H9 (cell line): ENCODE measurements at regions not wholly inside any gene's neighbourhood (a gene's known extent, or its start where the extent isn't known, plus 50 kb on each side); places are given as distances from the start of the nearest gene placed in this dataset.

Experiments used
- DNase-seq: peaks from one replicate; pipeline ENCODE4 v3.0.0-alpha.2; 2017
- H2AFZ ChIP-seq: one replicate; pipeline ENCODE4 v1.6.1; 2013; ENCODE audit warnings: mild to moderate bottlenecking, low read length, control low read depth, moderate library complexity
- H2AK5ac ChIP-seq: 2 replicates; pipeline ENCODE4 v1.6.1; 2013; ENCODE audit warnings: low read length, control low read depth, mixed read lengths; ENCODE audit not compliant: insufficient read length
- H2BK120ac ChIP-seq: one replicate; pipeline ENCODE4 v1.6.1; 2013; ENCODE audit warnings: low read depth, mild to moderate bottlenecking, low read length, control low read depth, inconsistent platforms; ENCODE audit not compliant: poor library complexity, severe bottlenecking
- H2BK12ac ChIP-seq: 2 replicates; pipeline ENCODE4 v1.6.1; 2013; ENCODE audit warnings: low read length, control low read depth, mixed read lengths, low read depth; ENCODE audit not compliant: insufficient read length
- H2BK15ac ChIP-seq: 2 replicates; pipeline ENCODE4 v1.6.1; 2013; ENCODE audit warnings: low read depth, low read length, control low read depth
- H2BK20ac ChIP-seq: one replicate; pipeline ENCODE4 v1.6.1; 2013; ENCODE audit warnings: low read depth, mild to moderate bottlenecking, low read length, control low read depth, inconsistent platforms; ENCODE audit not compliant: poor library complexity, severe bottlenecking
- H2BK5ac ChIP-seq: 2 replicates; pipeline ENCODE4 v1.6.1; 2013; ENCODE audit warnings: low read length, control low read depth, mixed read lengths; ENCODE audit not compliant: insufficient read length
- H3K14ac ChIP-seq: 2 replicates; pipeline ENCODE4 v1.6.1; 2013; ENCODE audit warnings: low read length, control low read depth; ENCODE audit not compliant: insufficient read depth
- H3K18ac ChIP-seq: 2 replicates; pipeline ENCODE4 v1.6.1; 2013; ENCODE audit warnings: low read depth, mild to moderate bottlenecking, mixed read lengths, low read length, control low read depth; ENCODE audit not compliant: insufficient read length
- H3K23ac ChIP-seq: 2 replicates; pipeline ENCODE4 v1.6.1; 2013; ENCODE audit warnings: low read length, control low read depth, mixed read lengths, low read depth; ENCODE audit not compliant: insufficient read length
- H3K23me2 ChIP-seq: 2 replicates; pipeline ENCODE4 v1.6.1; 2013; ENCODE audit warnings: low read depth, mild to moderate bottlenecking, mixed read lengths, low read length, control low read depth; ENCODE audit not compliant: insufficient read length, poor library complexity, severe bottlenecking
- H3K27ac ChIP-seq: 2 replicates; pipeline ENCODE4 v1.5.1; 2013; ENCODE audit warnings: low read length, control low read depth, mixed read lengths, low read depth; ENCODE audit not compliant: insufficient read length
- H3K27me3 ChIP-seq: 2 replicates; pipeline ENCODE4 v1.6.1; 2013; ENCODE audit warnings: low read length, control low read depth, inconsistent platforms; ENCODE audit not compliant: insufficient read depth
- H3K4ac ChIP-seq: 2 replicates; pipeline ENCODE4 v1.6.1; 2013; ENCODE audit warnings: low read depth, mild to moderate bottlenecking, control low read depth, inconsistent platforms, low read length, moderate library complexity
- H3K4me1 ChIP-seq: 2 replicates; pipeline ENCODE4 v1.6.1; 2013; ENCODE audit warnings: low read length, control low read depth, inconsistent platforms; ENCODE audit not compliant: insufficient read depth
- H3K4me2 ChIP-seq: 2 replicates; pipeline ENCODE4 v1.6.1; 2013; ENCODE audit warnings: low read length, control low read depth, mixed read lengths; ENCODE audit not compliant: insufficient read length, insufficient read depth
- H3K56ac ChIP-seq: 2 replicates; pipeline ENCODE4 v1.6.1; 2013; ENCODE audit warnings: low read depth, mild to moderate bottlenecking, mixed read lengths, low read length, control low read depth; ENCODE audit not compliant: insufficient read length
- H3K79me1 ChIP-seq: 2 replicates; pipeline ENCODE4 v1.6.1; 2013; ENCODE audit warnings: low read depth, mild to moderate bottlenecking, moderate library complexity, low read length, control low read depth, inconsistent platforms; ENCODE audit not compliant: insufficient read depth, poor library complexity, severe bottlenecking
- H3K79me2 ChIP-seq: 2 replicates; pipeline ENCODE4 v1.6.1; 2013; ENCODE audit warnings: low read length, control low read depth, inconsistent platforms; ENCODE audit not compliant: insufficient read depth
- H3K9ac ChIP-seq: 2 replicates; pipeline ENCODE4 v1.6.1; 2013; ENCODE audit warnings: low read length, control low read depth, mixed read lengths; ENCODE audit not compliant: insufficient read length; ENCODE audit errors: extremely low read depth
- H3K9me3 ChIP-seq: one replicate; pipeline ENCODE4 v1.6.1; 2013; ENCODE audit warnings: low read depth, low read length, inconsistent platforms; ENCODE audit not compliant: control insufficient read depth
- H3T11ph ChIP-seq: one replicate; pipeline ENCODE4 v1.6.1; 2013; ENCODE audit warnings: mild to moderate bottlenecking, low read length, control low read depth, inconsistent platforms
- H4K20me1 ChIP-seq: one replicate; pipeline ENCODE4 v1.6.1; 2013; ENCODE audit not compliant: control insufficient read depth, insufficient read length, insufficient read depth
- H4K5ac ChIP-seq: 2 replicates; pipeline ENCODE4 v1.6.1; 2013; ENCODE audit warnings: low read depth, mild to moderate bottlenecking, mixed read lengths, low read length, control low read depth; ENCODE audit not compliant: insufficient read length
- H4K8ac ChIP-seq: replicated peaks from 2 replicates; pipeline ENCODE4 v1.6.1; 2013; ENCODE audit warnings: low read length, control low read depth, mixed read lengths, low read depth; ENCODE audit not compliant: insufficient read length
- H4K91ac ChIP-seq: 2 replicates; pipeline ENCODE4 v1.6.1; 2013; ENCODE audit warnings: low read depth, mild to moderate bottlenecking, moderate library complexity, mixed read lengths, low read length, control low read depth; ENCODE audit not compliant: insufficient read length
- H3K27ac Mint-ChIP-seq, 3 experiments: 2 replicates in 2 of 3; 3 replicates in 1 of 3; pipeline ENCODE4 v1.8.0; 2020 to 2021; ENCODE audit warnings: mixed read lengths in 3 of 3, mild to moderate bottlenecking in 1 of 3, moderate library complexity in 1 of 3
- H3K27me3 Mint-ChIP-seq: 2 replicates; pipeline ENCODE4 v1.8.0; 2021; ENCODE audit warnings: low read depth, mild to moderate bottlenecking, moderate library complexity, mixed read lengths
- H3K36me3 Mint-ChIP-seq, 3 experiments: 2 replicates in 2 of 3; 3 replicates in 1 of 3; pipeline ENCODE4 v1.8.0; 2020 to 2021; ENCODE audit warnings: low read depth in 3 of 3, mixed read lengths in 3 of 3; ENCODE audit not compliant: insufficient read depth in 1 of 3
- H3K4me1 Mint-ChIP-seq, 2 experiments: 2 replicates each; pipeline ENCODE4 v1.8.0; 2020; ENCODE audit warnings: mixed read lengths in 2 of 2
- H3K4me3 Mint-ChIP-seq, 2 experiments: 2 replicates in 1 of 2; 3 replicates in 1 of 2; pipeline ENCODE4 v1.8.0; 2020 to 2021; ENCODE audit warnings: mild to moderate bottlenecking in 2 of 2, mixed read lengths in 2 of 2, moderate library complexity in 1 of 2
- H3K9me3 Mint-ChIP-seq, 2 experiments: 2 replicates in 1 of 2; 3 replicates in 1 of 2; pipeline ENCODE4 v1.8.0; 2020; ENCODE audit warnings: mild to moderate bottlenecking in 2 of 2, mixed read lengths in 2 of 2, moderate library complexity in 1 of 2
- TF ChIP-seq, protein P1 (sequence below): fragments of 200-600 bp; sonication (generic); conservative IDR thresholded peaks from 3 replicates; pipeline ENCODE4 v1.8.0; 2021; ENCODE audit warnings: antibody characterized with exemption, mild to moderate bottlenecking

- no peaks in the 10 kb centered on the region for H3K27me3 Mint-ChIP-seq
- peaks cover 12 to 36% (median 29%) of the 10 kb centered on the region in 3 experiments for H3K36me3 Mint-ChIP-seq
- H3K4me3 Mint-ChIP-seq = no peak overlapping the region
- no peak overlapping the region for H2BK20ac ChIP-seq
- no peak overlapping the region for H3K27ac ChIP-seq
- H4K91ac ChIP-seq = no peak overlapping the region
- no peak overlapping the region for H2AK5ac ChIP-seq
- H3K9me3 ChIP-seq = no peaks in the 10 kb centered on the region
- H4K8ac ChIP-seq = no peak overlapping the region
- H3K27ac Mint-ChIP-seq = no peak overlapping the region
- TF ChIP-seq, protein P1, sequence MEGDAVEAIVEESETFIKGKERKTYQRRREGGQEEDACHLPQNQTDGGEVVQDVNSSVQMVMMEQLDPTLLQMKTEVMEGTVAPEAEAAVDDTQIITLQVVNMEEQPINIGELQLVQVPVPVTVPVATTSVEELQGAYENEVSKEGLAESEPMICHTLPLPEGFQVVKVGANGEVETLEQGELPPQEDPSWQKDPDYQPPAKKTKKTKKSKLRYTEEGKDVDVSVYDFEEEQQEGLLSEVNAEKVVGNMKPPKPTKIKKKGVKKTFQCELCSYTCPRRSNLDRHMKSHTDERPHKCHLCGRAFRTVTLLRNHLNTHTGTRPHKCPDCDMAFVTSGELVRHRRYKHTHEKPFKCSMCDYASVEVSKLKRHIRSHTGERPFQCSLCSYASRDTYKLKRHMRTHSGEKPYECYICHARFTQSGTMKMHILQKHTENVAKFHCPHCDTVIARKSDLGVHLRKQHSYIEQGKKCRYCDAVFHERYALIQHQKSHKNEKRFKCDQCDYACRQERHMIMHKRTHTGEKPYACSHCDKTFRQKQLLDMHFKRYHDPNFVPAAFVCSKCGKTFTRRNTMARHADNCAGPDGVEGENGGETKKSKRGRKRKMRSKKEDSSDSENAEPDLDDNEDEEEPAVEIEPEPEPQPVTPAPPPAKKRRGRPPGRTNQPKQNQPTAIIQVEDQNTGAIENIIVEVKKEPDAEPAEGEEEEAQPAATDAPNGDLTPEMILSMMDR = no peak
- no peak overlapping the region for H3K4me2 ChIP-seq
- no peaks in the 10 kb centered on the region for H4K20me1 ChIP-seq
- H3K14ac ChIP-seq = no peak overlapping the region
- H2BK12ac ChIP-seq = no peak overlapping the region
- no peak overlapping the region for H4K5ac ChIP-seq
- H3K79me2 ChIP-seq = peaks cover 2% of the 10 kb centered on the region; the same call in 1 of the 2 replicates
- no peaks in the 10 kb centered on the region for H3K23me2 ChIP-seq
- no peak overlapping the region for H2AFZ ChIP-seq
- no peak overlapping the region for H3K4ac ChIP-seq
- no peak overlapping the region for H3T11ph ChIP-seq
- H3K27me3 ChIP-seq = no peaks in the 10 kb centered on the region
- H3K4me1 Mint-ChIP-seq = peaks cover 4 to 19% of the 10 kb centered on the region in 2 experiments; a peak in 3 of 4 replicates
- DNase-seq = no peak
- peaks cover 12 to 33% of the 10 kb centered on the region in 2 experiments for H3K9me3 Mint-ChIP-seq
- no peak overlapping the region for H3K23ac ChIP-seq
- H2BK120ac ChIP-seq = no peak overlapping the region
- H3K9ac ChIP-seq = no peak overlapping the region
- H3K79me1 ChIP-seq = no peaks in the 10 kb centered on the region
- no peak overlapping the region for H3K18ac ChIP-seq
- H3K4me1 ChIP-seq = 0 out of 2 replicates have a peak, but pooled peaks cover 4% of the 10 kb centered on the region
- no peak overlapping the region for H2BK5ac ChIP-seq
- no peak overlapping the region for H3K56ac ChIP-seq
- H2BK15ac ChIP-seq = no peak overlapping the region
These were observed 552.1 kb downstream of the XIRP2 start for GRCh38 chr2:167440382-167440781.
